CD14-positive monocyte (primary cell): ENCODE measurements at regions not wholly inside any gene's neighbourhood (a gene's known extent, or its start where the extent isn't known, plus 50 kb on each side); places are given as distances from the start of the nearest gene placed in this dataset.

Source experiments
- DNase-seq, 3 donors: peaks; one replicate each; pipeline ENCODE4 v3.0.0-alpha.2; 2011 to 2022
- H2AFZ ChIP-seq: 2 replicates; pipeline ENCODE4 v1.6.0; 2012; ENCODE audit warnings: mild to moderate bottlenecking, low read depth, low read length, inconsistent platforms; ENCODE audit not compliant: insufficient read depth, poor library complexity, severe bottlenecking
- H3K27ac ChIP-seq, 2 donors: 1 replicate in 1 of 2; 2 replicates in 1 of 2; pipeline ENCODE4 v1.5.1; 2012 to 2013; ENCODE audit warnings: low read length in 2 of 2, control low read depth in 1 of 2, inconsistent platforms in 1 of 2, low read depth in 1 of 2, mild to moderate bottlenecking in 1 of 2
- H3K27me3 ChIP-seq, 2 donors: one replicate each; pipeline versions ENCODE4 v1.6.0 to v1.6.1; 2011 to 2013; ENCODE audit warnings: low read length in 2 of 2; ENCODE audit not compliant: control insufficient read depth in 2 of 2, insufficient read depth in 2 of 2
- H3K36me3 ChIP-seq, 2 donors: replicated peaks in 1 of 2; 1 replicate in 1 of 2; 2 replicates in 1 of 2; pipeline versions ENCODE4 v1.5.1 to v1.6.1; 2012 to 2013; ENCODE audit warnings: low read length in 2 of 2, control low read depth in 1 of 2, inconsistent platforms in 1 of 2, mild to moderate bottlenecking in 1 of 2; ENCODE audit not compliant: insufficient read depth in 2 of 2, control insufficient read depth in 1 of 2
- H3K4me1 ChIP-seq, 2 donors: 1 replicate in 1 of 2; 2 replicates in 1 of 2; pipeline versions ENCODE4 v1.5.1 to v1.6.1; 2012 to 2013; ENCODE audit warnings: low read length in 2 of 2, control low read depth in 1 of 2, inconsistent platforms in 1 of 2, mild to moderate bottlenecking in 1 of 2, moderate library complexity in 1 of 2; ENCODE audit not compliant: insufficient read depth in 2 of 2, control insufficient read depth in 1 of 2
- H3K4me2 ChIP-seq: replicated peaks from 2 replicates; pipeline ENCODE3; 2012; ENCODE audit warnings: low read length, moderate library complexity, mild to moderate bottlenecking; ENCODE audit not compliant: poor library complexity, severe bottlenecking; ENCODE audit errors: extremely low read depth
- H3K4me3 ChIP-seq, 3 experiments: fragments of 200-600 bp in 1 of 3; sonication (generic) in 1 of 3; replicated peaks in 1 of 3; 1 replicate in 2 of 3; 2 replicates in 1 of 3; pipeline ENCODE4 v1.5.1; 2011 to 2013; ENCODE audit warnings: low read length in 3 of 3, mild to moderate bottlenecking in 3 of 3, control low read depth in 2 of 3, low read depth in 2 of 3, inconsistent platforms in 1 of 3, moderate library complexity in 1 of 3
- H3K79me2 ChIP-seq: 2 replicates; pipeline ENCODE4 v1.6.0; 2012; ENCODE audit warnings: mild to moderate bottlenecking, control low read depth, inconsistent platforms, low read length, moderate library complexity; ENCODE audit not compliant: insufficient read depth
- H3K9ac ChIP-seq: 2 replicates; pipeline ENCODE4 v1.6.0; 2017; ENCODE audit warnings: low read length, mild to moderate bottlenecking; ENCODE audit not compliant: insufficient read depth, poor library complexity, severe bottlenecking
- H3K9me3 ChIP-seq, 2 donors: replicated peaks in 1 of 2; 1 replicate in 1 of 2; 2 replicates in 1 of 2; pipeline versions ENCODE4 v1.5.1 to v1.6.1; 2012 to 2013; ENCODE audit warnings: low read length in 2 of 2, control low read depth in 1 of 2; ENCODE audit not compliant: control insufficient read depth in 1 of 2, insufficient read depth in 1 of 2
- H4K20me1 ChIP-seq: 2 replicates; pipeline ENCODE4 v1.6.0; 2012; ENCODE audit warnings: mild to moderate bottlenecking, low read length, control low read depth, moderate library complexity; ENCODE audit not compliant: insufficient read depth
- H3K27ac Mint-ChIP-seq, 7 donors: one replicate each; pipeline ENCODE4 v1.8.0; 2020; ENCODE audit warnings: mild to moderate bottlenecking in 7 of 7, mixed read lengths in 7 of 7, moderate library complexity in 6 of 7, inconsistent platforms in 2 of 7
- H3K27me3 Mint-ChIP-seq, 3 donors: one replicate each; pipeline ENCODE4 v1.8.0; 2021 to 2022; ENCODE audit warnings: low read depth in 3 of 3, mild to moderate bottlenecking in 3 of 3, mixed read lengths in 3 of 3, moderate library complexity in 3 of 3, inconsistent platforms in 1 of 3
- H3K36me3 Mint-ChIP-seq, 2 donors: one replicate each; pipeline ENCODE4 v1.8.0; 2020; ENCODE audit warnings: mixed read lengths in 2 of 2, inconsistent platforms in 1 of 2, mild to moderate bottlenecking in 1 of 2
- H3K4me1 Mint-ChIP-seq: one replicate; pipeline ENCODE4 v1.8.0; 2020; ENCODE audit warnings: mild to moderate bottlenecking, mixed read lengths
- H3K4me3 Mint-ChIP-seq, 2 donors: one replicate each; pipeline ENCODE4 v1.8.0; 2020; ENCODE audit warnings: mild to moderate bottlenecking in 2 of 2, mixed read lengths in 2 of 2, moderate library complexity in 1 of 2
- H3K9me3 Mint-ChIP-seq, 7 donors: one replicate each; pipeline ENCODE4 v1.8.0; 2020 to 2022; ENCODE audit warnings: mixed read lengths in 7 of 7, mild to moderate bottlenecking in 6 of 7, moderate library complexity in 6 of 7, inconsistent platforms in 2 of 7
- CTCF ChIP-seq: fragments of 200-600 bp; IDR thresholded peaks from one replicate; pipeline ENCODE4 v1.8.0; 2022; ENCODE audit warnings: antibody characterized with exemption, mild to moderate bottlenecking
- WGBS: methylation state at CpG from one replicate; pipeline ENCODE4 v1.1.5; 2013; ENCODE audit warnings: missing lambda C conversion rate; ENCODE audit not compliant: insufficient coverage; 5-methylcytosine and 5-hydroxymethylcytosine counted together
- intact Hi-C, 2 donors: fragments of 100-400 bp; cut with micrococcal nuclease; formaldehyde crosslinking; loops; one replicate each; pipeline versions ENCODE4 v1.15.0 to v1.15.1; 2023

- Histone ChIP-seq H3K79me2 (no peaks in the 10 kb centered on the region), H3K27ac (no peak overlapping the region), H3K9me3 (peaks cover 13 to 15% of the 10 kb centered on the region in 2 donors), H3K36me3 (no peaks in the 10 kb centered on the region), H3K4me1 (no peaks in the 10 kb centered on the region), H3K9ac (no peak overlapping the region), H4K20me1 (no peaks in the 10 kb centered on the region), H3K4me2 (no peak overlapping the region), H3K27me3 (no peaks in the 10 kb centered on the region), H3K4me3 (no peak overlapping the region), H2AFZ (no peak overlapping the region)
- Mint-ChIP-seq H3K27ac (no peak overlapping the region), H3K36me3 (no peaks in the 10 kb centered on the region), H3K9me3 (peaks cover 4 to 12% (median 7%) of the 10 kb centered on the region in 7 donors), H3K4me3 (no peak overlapping the region), H3K27me3 (peaks cover 0 to 4% (median 0%) of the 10 kb centered on the region in 3 donors), H3K4me1 (no peaks in the 10 kb centered on the region)
- intact Hi-C loops, result no loop called here
- WGBS, result 20% methylated on average over 1 of the region's 5 CpGs
- TF ChIP-seq CTCF, result no peak
- no peak for DNase-seq
Observed at GRCh38 chr17:54745862-54746261, 154.8 kb upstream of the TOM1L1 start.

DNA sequence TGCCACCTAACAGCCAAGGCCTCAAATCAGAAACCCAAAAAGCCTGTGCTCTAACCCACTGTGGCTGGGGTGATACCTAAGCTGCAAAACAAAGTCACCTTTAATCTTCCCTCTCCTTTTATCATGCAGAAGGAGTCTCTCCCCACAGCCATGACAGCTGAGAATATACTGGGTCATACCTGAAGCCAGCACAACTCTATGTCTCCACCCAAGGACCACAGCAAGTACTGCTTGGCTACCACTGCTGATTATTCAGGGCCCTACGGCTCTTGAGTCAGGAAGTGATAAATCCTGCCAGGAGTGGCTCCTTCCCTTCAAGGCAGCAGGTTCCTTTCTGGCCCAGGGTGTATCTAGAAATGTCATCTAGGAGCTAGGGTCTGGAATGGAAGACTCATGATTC is 151.5 kb upstream of the TOM1L1 start:
- H3K27me3 ChIP-seq, result no peaks in the 10 kb centered on the region
- H3K27me3 Mint-ChIP-seq, result peaks cover 0 to 6% (median 0%) of the 10 kb centered on the region in 3 donors
- H3K4me1 Mint-ChIP-seq, result no peaks in the 10 kb centered on the region
- no peaks in the 10 kb centered on the region for H3K4me1 ChIP-seq
- 0% methylated on average over 1 of the region's 1 CpG for WGBS
- no peaks in the 10 kb centered on the region for H4K20me1 ChIP-seq
- no peak overlapping the region for H3K4me3 Mint-ChIP-seq
- H3K4me3 ChIP-seq, result no peak overlapping the region
- TF ChIP-seq CTCF, result no peak
- no peaks in the 10 kb centered on the region for H3K36me3 Mint-ChIP-seq
- DNase-seq, result no peak
- H2AFZ ChIP-seq, result no peak overlapping the region
- peaks cover 2 to 11% (median 6%) of the 10 kb centered on the region in 7 donors for H3K9me3 Mint-ChIP-seq
- no peak overlapping the region for H3K9ac ChIP-seq
- peaks cover 13 to 15% of the 10 kb centered on the region in 2 donors for H3K9me3 ChIP-seq
- H3K4me2 ChIP-seq, result no peak overlapping the region
- H3K79me2 ChIP-seq, result no peaks in the 10 kb centered on the region
- H3K27ac Mint-ChIP-seq, result no peak overlapping the region
- H3K27ac ChIP-seq, result no peak overlapping the region
- no peaks in the 10 kb centered on the region for H3K36me3 ChIP-seq
- intact Hi-C loops, result no loop called here
